ENCODE measurements at regions not wholly inside any gene's neighbourhood (a gene's known extent, or its start where the extent isn't known, plus 50 kb on each side); places are given as distances from the start of the nearest gene placed in this dataset.

GRCh38 chr5:163623524-163623923, 118.1 kb downstream of the MAT2B start:
- DNase-seq = no peak

- DNase-seq = no peak
Observed at GRCh38 chr5:163623986-163624385, 118.6 kb downstream of the MAT2B start.

- DNase-seq = no peak
Observed at GRCh38 chr5:163624431-163624830, 119.0 kb downstream of the MAT2B start.

GRCh38 chr5:163626904-163627434, 121.5 kb downstream of the MAT2B start:
- no peak for DNase-seq

GRCh38 chr5:163631856-163632255, 126.4 kb downstream of the MAT2B start:
- DNase-seq = no peak

- no peak for DNase-seq
Observed at GRCh38 chr5:163633926-163634460, 128.6 kb downstream of the MAT2B start.

- DNase-seq = no peak
Observed at GRCh38 chr5:163635631-163636030, 130.2 kb downstream of the MAT2B start.

GRCh38 chr5:163642904-163643303, 137.5 kb downstream of the MAT2B start:
- no peak for DNase-seq

GRCh38 chr5:163645421-163646416, 140.3 kb downstream of the MAT2B start:
- no peak for DNase-seq

- peak; percentile 49 for DNase-seq
Observed at GRCh38 chr5:163649514-163649913, 144.1 kb downstream of the MAT2B start.

GRCh38 chr5:163653526-163653925, 148.1 kb downstream of the MAT2B start:
- DNase-seq = no peak

GRCh38 chr5:163658702-163659567, 153.5 kb downstream of the MAT2B start:
- no peak for DNase-seq

GRCh38 chr5:163659568-163659902, 154.1 kb downstream of the MAT2B start:
- no peak for DNase-seq

GRCh38 chr5:163660486-163660885, 155.1 kb downstream of the MAT2B start:
- DNase-seq = no peak

- DNase-seq = no peak
Observed at GRCh38 chr5:163661360-163661759, 155.9 kb downstream of the MAT2B start.

GRCh38 chr5:163670036-163670435, 164.6 kb downstream of the MAT2B start:
- DNase-seq = no peak

GRCh38 chr5:163677092-163677491, 171.7 kb downstream of the MAT2B start:
- no peak for DNase-seq

- no peak for DNase-seq
Observed at GRCh38 chr5:163682234-163682633, 176.8 kb downstream of the MAT2B start.

GRCh38 chr5:163687414-163687813, 182.0 kb downstream of the MAT2B start:
- no peak for DNase-seq

GRCh38 chr5:163692091-163692490, 186.7 kb downstream of the MAT2B start:
- no peak for DNase-seq

- peak; percentile 61 for DNase-seq
Observed at GRCh38 chr5:163695830-163696578, 190.6 kb downstream of the MAT2B start.

- no peak for DNase-seq
Observed at GRCh38 chr5:163696579-163696887, 191.1 kb downstream of the MAT2B start.

Data from NCI-H2029 treated with DMSO at 0.1 percent for 48 hours (cell line).